Right atrium auricular region (tissue), 2 donors: ENCODE measurements at regions not wholly inside any gene's neighbourhood (a gene's known extent, or its start where the extent isn't known, plus 50 kb on each side); places are given as distances from the start of the nearest gene placed in this dataset.
"Not testable (repeated sequence)": the region's sequence is repeated elsewhere in the genome, so short reads cannot be mapped to it uniquely, and the experiment has no call there.

Source experiments
- DNase-seq: peaks from one replicate; pipeline ENCODE4 v3.0.0-alpha.2; 2019; ENCODE audit warnings: low spot score
- H3K27ac ChIP-seq, 2 donors: fragments of 200-600 bp; sonication (generic); 1 replicate in 1 of 2; 2 replicates in 1 of 2; pipeline ENCODE4 v1.5.1; 2016 to 2019
- H3K27me3 ChIP-seq, 2 donors: fragments of 200-600 bp; sonication (generic); one replicate each; pipeline versions ENCODE4 v1.5.1 to v1.6.0; 2017 to 2019
- H3K36me3 ChIP-seq: fragments of 200-600 bp; sonication (generic); one replicate; pipeline ENCODE4 v1.5.1; 2016
- H3K4me1 ChIP-seq, 2 donors: fragments of 200-600 bp; sonication (generic); one replicate each; pipeline versions ENCODE4 v1.5.1 to v1.6.0; 2017 to 2019
- H3K4me3 ChIP-seq, 2 donors: fragments of 200-600 bp; sonication (generic); 1 replicate in 1 of 2; 2 replicates in 1 of 2; pipeline ENCODE4 v1.5.1; 2017 to 2019; ENCODE audit warnings: mild to moderate bottlenecking in 1 of 2, moderate library complexity in 1 of 2
- H3K9me3 ChIP-seq, 2 donors: fragments of 200-600 bp; sonication (generic); one replicate each; pipeline ENCODE4 v1.5.1; 2019
- microRNA-seq, 2 donors: library from miRNA; unstranded; fragments of <30 nt; microRNA quantifications; one replicate each; pipeline ENCODE4, GENCODE V29; 2016 to 2017; ENCODE audit warnings: borderline number of aligned reads in 2 of 2, borderline replicate concordance in 1 of 2

DNA sequence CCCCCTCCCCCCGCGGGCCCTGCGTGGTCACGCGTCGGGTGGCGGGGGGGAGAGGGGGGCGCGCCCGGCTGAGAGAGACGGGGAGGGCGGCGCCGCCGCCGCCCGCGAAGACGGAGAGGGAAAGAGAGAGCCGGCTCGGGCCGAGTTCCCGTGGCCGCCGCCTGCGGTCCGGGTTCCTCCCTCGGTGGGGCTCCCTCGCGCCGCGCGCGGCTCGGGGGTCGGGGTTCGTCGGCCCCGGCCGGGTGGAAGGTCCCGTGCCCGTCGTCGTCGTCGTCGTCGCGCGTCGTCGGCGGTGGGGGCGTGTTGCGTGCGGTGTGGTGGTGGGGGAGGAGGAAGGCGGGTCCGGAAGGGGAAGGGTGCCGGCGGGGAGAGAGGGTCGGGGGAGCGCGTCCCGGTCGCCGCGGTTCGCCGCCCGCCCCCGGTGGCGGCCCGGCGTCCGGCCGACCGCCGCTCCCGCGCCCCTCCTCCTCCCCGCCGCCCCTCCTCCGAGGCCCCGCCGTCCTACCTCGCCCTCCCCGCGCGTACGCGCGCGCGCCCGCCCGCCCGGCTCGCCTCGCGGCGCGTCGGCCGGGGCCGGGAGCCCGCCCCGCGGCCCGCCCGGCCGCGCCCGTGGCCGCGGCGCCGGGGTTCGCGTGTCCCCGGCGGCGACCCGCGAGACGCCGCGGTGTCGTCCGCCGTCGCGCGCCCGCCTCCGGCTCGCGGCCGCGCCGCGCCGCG lies 2264.1 kb upstream of the TPTE start:
- H3K36me3 ChIP-seq, H3K27ac ChIP-seq, H3K9me3 ChIP-seq, H3K4me3 ChIP-seq, H3K4me1 ChIP-seq, H3K27me3 ChIP-seq: not testable (repeated sequence)
- DNase-seq: peak; percentile 5

DNA sequence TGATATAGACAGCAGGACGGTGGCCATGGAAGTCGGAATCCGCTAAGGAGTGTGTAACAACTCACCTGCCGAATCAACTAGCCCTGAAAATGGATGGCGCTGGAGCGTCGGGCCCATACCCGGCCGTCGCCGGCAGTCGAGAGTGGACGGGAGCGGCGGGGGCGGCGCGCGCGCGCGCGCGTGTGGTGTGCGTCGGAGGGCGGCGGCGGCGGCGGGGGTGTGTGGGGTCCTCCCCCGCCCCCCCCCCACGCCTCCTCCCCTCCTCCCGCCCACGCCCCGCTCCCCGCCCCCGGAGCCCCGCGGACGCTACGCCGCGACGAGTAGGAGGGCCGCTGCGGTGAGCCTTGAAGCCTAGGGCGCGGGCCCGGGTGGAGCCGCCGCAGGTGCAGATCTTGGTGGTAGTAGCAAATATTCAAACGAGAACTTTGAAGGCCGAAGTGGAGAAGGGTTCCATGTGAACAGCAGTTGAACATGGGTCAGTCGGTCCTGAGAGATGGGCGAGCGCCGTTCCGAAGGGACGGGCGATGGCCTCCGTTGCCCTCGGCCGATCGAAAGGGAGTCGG lies 2261.2 kb upstream of the TPTE start:
- not testable (repeated sequence) for H3K36me3 ChIP-seq, H3K4me1 ChIP-seq

More for the DNA sequence above, 2261.2 kb upstream of the TPTE start:
- H3K27me3 ChIP-seq, DNase-seq, H3K27ac ChIP-seq, H3K9me3 ChIP-seq, H3K4me3 ChIP-seq: not testable (repeated sequence)

Small RNA genes lying in the stretch of these regions (microRNA-seq; reads per million reads assigned to microRNA genes)
- 0 reads per million in 2 donors for gene MIR3648-1
- 0 reads per million in 2 donors for gene MIR3687-1
- gene MIR6724-1: 0 reads per million in 2 donors
- gene MIR6724-2: 0 reads per million in 2 donors
